ENCODE measurements at regions not wholly inside any gene's neighbourhood (a gene's known extent, or its start where the extent isn't known, plus 50 kb on each side); places are given as distances from the start of the nearest gene placed in this dataset.
"Not testable (repeated sequence)": the region's sequence is repeated elsewhere in the genome, so short reads cannot be mapped to it uniquely, and the experiment has no call there.

- DNase-seq: peak; percentile 73 to 86
- Histone ChIP-seq H3K27me3 (ENCODE audit: control insufficient read depth, insufficient read depth, low read length) (peaks cover 13% of the 10 kb centered on the region), H3K4me3 (ENCODE audit: low read length) (no peak overlapping the region), H3K4me1 (ENCODE audit: control insufficient read depth, insufficient read depth, low read length) (peaks cover 8% of the 10 kb centered on the region), H3K27ac (ENCODE audit: low read length) (peak overlapping the region; percentile 70), H3K9me3 (ENCODE audit: control insufficient read depth, low read depth, low read length) (no peaks in the 10 kb centered on the region), H3K36me3 (ENCODE audit: control insufficient read depth, insufficient read depth, low read length) (no peaks in the 10 kb centered on the region)
- WGBS (ENCODE audit: insufficient coverage, low lambda C conversion rate): 80% methylated on average over 1 of the region's 8 CpGs
These were observed 187.7 kb upstream of the E2F8 start for GRCh38 chr11:19428206-19429002.

GRCh38 chr11:19426756-19427403 is 186.1 kb upstream of the E2F8 start:
- DNase-seq: no peak
- Histone ChIP-seq H3K27ac (ENCODE audit: low read length) (no peak overlapping the region), H3K36me3 (ENCODE audit: control insufficient read depth, insufficient read depth, low read length) (no peaks in the 10 kb centered on the region), H3K4me3 (ENCODE audit: low read length) (no peak overlapping the region), H3K27me3 (ENCODE audit: control insufficient read depth, insufficient read depth, low read length) (peaks cover 16% of the 10 kb centered on the region), H3K4me1 (ENCODE audit: control insufficient read depth, insufficient read depth, low read length) (peaks cover 8% of the 10 kb centered on the region), H3K9me3 (ENCODE audit: control insufficient read depth, low read depth, low read length) (no peaks in the 10 kb centered on the region)
- WGBS (ENCODE audit: insufficient coverage, low lambda C conversion rate): no CpG with 5 or more reads among the region's 4 CpGs

GRCh38 chr11:19426011-19426755 is 185.4 kb upstream of the E2F8 start:
- no CpG with 5 or more reads among the region's 5 CpGs for WGBS (ENCODE audit: insufficient coverage, low lambda C conversion rate)
- no peak for DNase-seq
- Histone ChIP-seq H3K4me3 (ENCODE audit: low read length) (no peak overlapping the region), H3K27me3 (ENCODE audit: control insufficient read depth, insufficient read depth, low read length) (peaks cover 10% of the 10 kb centered on the region), H3K4me1 (ENCODE audit: control insufficient read depth, insufficient read depth, low read length) (peaks cover 8% of the 10 kb centered on the region), H3K36me3 (ENCODE audit: control insufficient read depth, insufficient read depth, low read length) (no peaks in the 10 kb centered on the region), H3K27ac (ENCODE audit: low read length) (no peak overlapping the region), H3K9me3 (ENCODE audit: control insufficient read depth, low read depth, low read length) (no peaks in the 10 kb centered on the region)

GRCh38 chr11:19422276-19422675 is 181.5 kb upstream of the E2F8 start:
- Histone ChIP-seq H3K4me1 (ENCODE audit: control insufficient read depth, insufficient read depth, low read length) (no peaks in the 10 kb centered on the region), H3K27ac (ENCODE audit: low read length) (no peak overlapping the region), H3K36me3 (ENCODE audit: control insufficient read depth, insufficient read depth, low read length) (no peaks in the 10 kb centered on the region), H3K27me3 (ENCODE audit: control insufficient read depth, insufficient read depth, low read length) (peaks cover 8% of the 10 kb centered on the region), H3K9me3 (ENCODE audit: control insufficient read depth, low read depth, low read length) (no peaks in the 10 kb centered on the region), H3K4me3 (ENCODE audit: low read length) (no peak overlapping the region)
- no CpG with 5 or more reads among the region's 7 CpGs for WGBS (ENCODE audit: insufficient coverage, low lambda C conversion rate)
- DNase-seq: no peak

GRCh38 chr11:19420868-19421533 is 180.3 kb upstream of the E2F8 start:
- Histone ChIP-seq H3K9me3 (ENCODE audit: control insufficient read depth, low read depth, low read length) (no peaks in the 10 kb centered on the region), H3K4me3 (ENCODE audit: low read length) (no peak overlapping the region), H3K27me3 (ENCODE audit: control insufficient read depth, insufficient read depth, low read length) (peaks cover 8% of the 10 kb centered on the region), H3K36me3 (ENCODE audit: control insufficient read depth, insufficient read depth, low read length) (no peaks in the 10 kb centered on the region), H3K4me1 (ENCODE audit: control insufficient read depth, insufficient read depth, low read length) (no peaks in the 10 kb centered on the region), H3K27ac (ENCODE audit: low read length) (no peak overlapping the region)
- DNase-seq: no peak
- 80% methylated on average over 1 of the region's 6 CpGs for WGBS (ENCODE audit: insufficient coverage, low lambda C conversion rate)

GRCh38 chr11:19419808-19420207 is 179.1 kb upstream of the E2F8 start:
- H3K27ac ChIP-seq (ENCODE audit: low read length): no peak overlapping the region
- H3K36me3 ChIP-seq (ENCODE audit: control insufficient read depth, insufficient read depth, low read length): no peaks in the 10 kb centered on the region
- H3K4me3 ChIP-seq (ENCODE audit: low read length): no peak overlapping the region
- no peaks in the 10 kb centered on the region for H3K9me3 ChIP-seq (ENCODE audit: control insufficient read depth, low read depth, low read length)
- 90% methylated on average over 2 of the region's 7 CpGs for WGBS (ENCODE audit: insufficient coverage, low lambda C conversion rate)
- peaks cover 8% of the 10 kb centered on the region for H3K27me3 ChIP-seq (ENCODE audit: control insufficient read depth, insufficient read depth, low read length)
- no peak for DNase-seq
- no peaks in the 10 kb centered on the region for H3K4me1 ChIP-seq (ENCODE audit: control insufficient read depth, insufficient read depth, low read length)

- Histone ChIP-seq H3K27me3 (ENCODE audit: control insufficient read depth, insufficient read depth, low read length) (peaks cover 8% of the 10 kb centered on the region), H3K4me1 (ENCODE audit: control insufficient read depth, insufficient read depth, low read length) (no peaks in the 10 kb centered on the region), H3K4me3 (ENCODE audit: low read length) (no peak overlapping the region), H3K36me3 (ENCODE audit: control insufficient read depth, insufficient read depth, low read length) (no peaks in the 10 kb centered on the region), H3K27ac (ENCODE audit: low read length) (no peak overlapping the region), H3K9me3 (ENCODE audit: control insufficient read depth, low read depth, low read length) (no peaks in the 10 kb centered on the region)
- no peak for DNase-seq
- no CpG with 5 or more reads among the region's 8 CpGs for WGBS (ENCODE audit: insufficient coverage, low lambda C conversion rate)
These were observed 178.4 kb upstream of the E2F8 start for GRCh38 chr11:19419021-19419750.

GRCh38 chr11:19418221-19418620 is 177.5 kb upstream of the E2F8 start:
- H3K27me3 ChIP-seq (ENCODE audit: control insufficient read depth, insufficient read depth, low read length): peaks cover 5% of the 10 kb centered on the region
- no peaks in the 10 kb centered on the region for H3K9me3 ChIP-seq (ENCODE audit: control insufficient read depth, low read depth, low read length)
- no CpG with 5 or more reads among the region's 2 CpGs for whole genome bisulfite sequencing (ENCODE audit: insufficient coverage, low lambda C conversion rate)
- H3K27ac ChIP-seq (ENCODE audit: low read length): no peak overlapping the region
- no peak overlapping the region for H3K4me3 ChIP-seq (ENCODE audit: low read length)
- H3K4me1 ChIP-seq (ENCODE audit: control insufficient read depth, insufficient read depth, low read length): no peaks in the 10 kb centered on the region
- no peak for DNase-seq
- H3K36me3 ChIP-seq (ENCODE audit: control insufficient read depth, insufficient read depth, low read length): no peaks in the 10 kb centered on the region

- no CpG with 5 or more reads among the region's 3 CpGs for WGBS (ENCODE audit: insufficient coverage, low lambda C conversion rate)
- not testable (repeated sequence) for DNase-seq; H3K9me3 ChIP-seq (ENCODE audit: control insufficient read depth, low read depth, low read length); H3K27ac ChIP-seq (ENCODE audit: low read length); H3K36me3 ChIP-seq (ENCODE audit: control insufficient read depth, insufficient read depth, low read length); H3K4me1 ChIP-seq (ENCODE audit: control insufficient read depth, insufficient read depth, low read length); H3K27me3 ChIP-seq (ENCODE audit: control insufficient read depth, insufficient read depth, low read length); H3K4me3 ChIP-seq (ENCODE audit: low read length)
These were observed 171.3 kb upstream of the E2F8 start for GRCh38 chr11:19412070-19412469.

All from large intestine (tissue), 3 donors.